HG03159 (cell line): ENCODE measurements at regions not wholly inside any gene's neighbourhood (a gene's known extent, or its start where the extent isn't known, plus 50 kb on each side); places are given as distances from the start of the nearest gene placed in this dataset.

Source experiments
- ATAC-seq: cut with Tn5 transposase; IDR thresholded peaks from one replicate; pipeline ENCODE4 v1.9.1; 2021; ENCODE audit warnings: mild to moderate bottlenecking, moderate library complexity; ENCODE audit not compliant: unreplicated experiment

DNA sequence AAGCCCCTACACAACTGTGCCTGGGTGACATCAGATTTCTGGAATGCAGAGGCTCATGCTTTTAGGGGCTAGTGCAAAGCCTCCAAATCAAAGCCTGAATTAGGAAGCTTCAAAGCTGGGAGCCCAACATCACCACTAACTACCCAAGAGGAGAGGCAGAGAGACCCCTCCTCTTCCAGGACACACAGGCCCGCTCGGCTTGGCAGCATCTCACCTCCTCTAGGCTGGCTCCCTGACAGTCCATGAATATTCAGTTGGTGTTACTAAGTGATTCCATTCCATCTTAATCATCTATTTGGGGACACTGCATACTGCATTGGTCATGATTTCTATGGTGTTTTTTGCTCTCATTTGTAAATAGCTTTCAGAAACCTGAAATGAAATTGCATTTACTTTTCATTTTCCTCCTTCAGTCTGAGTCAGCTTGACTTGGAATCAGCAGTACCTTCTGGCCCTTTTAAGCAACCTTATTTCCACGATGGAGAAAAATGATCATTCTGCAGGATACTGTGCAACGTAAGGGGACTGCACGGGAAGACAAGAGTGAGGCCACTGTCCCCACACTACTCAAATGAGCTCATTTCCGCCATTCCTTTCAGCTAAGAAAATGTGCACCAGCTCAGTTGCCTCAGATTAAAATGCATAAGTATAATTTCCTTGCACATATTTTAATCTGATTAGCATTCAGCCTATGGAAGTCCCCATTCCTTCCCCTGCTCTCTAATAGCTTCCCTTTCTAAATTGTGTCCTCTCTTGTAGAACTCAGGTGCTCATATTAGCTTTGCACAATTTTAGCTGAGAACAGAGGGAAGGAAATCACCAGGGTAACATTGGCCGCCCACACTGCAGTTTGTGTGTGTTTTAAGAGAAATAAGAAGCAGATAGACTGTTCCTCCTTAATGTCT is 219.9 kb downstream of the RFC3 start:
- no peak for ATAC-seq

DNA sequence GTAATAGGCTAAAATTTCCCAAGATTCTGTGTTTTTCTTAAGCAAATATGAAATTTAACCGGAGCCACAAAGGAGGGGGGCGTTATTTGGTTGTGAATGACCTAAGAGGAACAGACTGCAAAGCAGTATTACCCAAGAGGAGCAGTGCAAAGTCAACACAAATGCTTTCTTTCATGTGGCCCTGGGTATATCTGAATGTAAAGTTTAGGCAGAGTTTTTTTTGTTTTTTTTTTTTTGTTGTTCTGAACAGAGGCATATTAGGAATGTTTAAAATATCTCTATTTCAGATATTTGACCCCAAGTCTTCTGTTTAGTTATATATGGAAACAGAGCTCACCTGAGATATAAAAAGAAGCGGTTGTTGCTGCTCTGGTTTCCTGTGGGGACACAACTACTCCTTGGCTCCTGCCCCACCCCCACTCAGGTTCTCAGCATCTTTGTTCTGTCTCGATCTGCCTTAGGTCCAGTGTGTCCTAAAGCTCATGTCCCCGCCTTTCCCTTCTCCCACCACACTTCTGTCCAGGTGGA is 220.7 kb downstream of the RFC3 start:
- no peak for ATAC-seq

DNA sequence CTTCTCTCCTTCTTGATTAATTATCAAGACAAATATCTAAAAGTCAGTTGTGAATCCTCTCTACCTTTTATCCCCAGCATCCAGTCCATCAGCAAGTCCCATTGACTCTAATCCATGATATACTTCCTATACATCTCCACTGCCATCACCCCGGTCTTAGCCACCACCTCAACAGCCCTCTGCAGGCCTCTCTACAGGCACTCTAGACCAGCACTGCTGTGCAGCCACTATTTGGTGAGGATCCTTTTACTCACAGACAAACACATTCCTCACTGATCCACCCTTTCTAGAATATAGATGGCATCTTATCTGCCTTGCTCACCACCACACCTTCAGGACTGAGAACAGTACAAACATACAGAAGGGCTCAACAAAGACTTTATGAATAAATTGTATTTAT is 221.7 kb downstream of the RFC3 start:
- no peak for ATAC-seq

DNA sequence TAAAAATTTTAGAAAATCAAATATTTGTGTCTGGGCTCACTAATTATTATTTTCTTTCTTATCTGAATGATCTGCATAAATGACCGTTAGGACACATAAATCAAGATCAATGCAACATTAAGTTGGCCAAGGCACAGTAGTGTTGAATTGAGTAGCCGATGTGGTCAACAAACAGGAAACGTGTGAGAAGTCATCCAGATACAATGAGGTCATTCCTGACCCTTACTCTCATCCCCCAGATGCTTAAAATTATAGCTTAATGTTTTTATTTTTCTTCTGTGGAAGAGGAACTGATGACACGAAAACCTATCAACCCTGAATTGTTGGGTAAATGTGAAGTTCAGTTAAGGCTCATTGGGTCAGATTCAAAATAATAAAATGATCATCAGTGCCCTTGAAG is 222.9 kb downstream of the RFC3 start:
- ATAC-seq: no peak

DNA sequence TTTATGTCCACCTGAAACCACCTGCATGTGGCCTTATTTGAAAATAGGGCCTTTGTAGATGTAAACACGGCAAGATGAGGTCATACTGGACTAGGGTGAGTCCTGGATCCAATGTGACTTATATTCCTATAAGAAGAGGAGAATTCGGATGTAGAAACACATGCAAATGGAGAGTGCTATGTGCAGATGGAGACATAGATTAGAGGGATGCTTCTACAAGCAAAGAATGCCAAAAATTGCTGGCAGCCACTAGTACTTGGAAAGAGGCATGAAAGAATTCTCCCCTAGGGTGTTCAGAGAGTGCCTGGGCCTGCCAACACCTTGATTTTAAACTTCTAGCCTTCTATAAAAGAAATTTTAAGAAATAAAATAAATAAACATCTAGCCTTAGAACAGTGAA is 226.1 kb downstream of the RFC3 start:
- ATAC-seq: no peak

DNA sequence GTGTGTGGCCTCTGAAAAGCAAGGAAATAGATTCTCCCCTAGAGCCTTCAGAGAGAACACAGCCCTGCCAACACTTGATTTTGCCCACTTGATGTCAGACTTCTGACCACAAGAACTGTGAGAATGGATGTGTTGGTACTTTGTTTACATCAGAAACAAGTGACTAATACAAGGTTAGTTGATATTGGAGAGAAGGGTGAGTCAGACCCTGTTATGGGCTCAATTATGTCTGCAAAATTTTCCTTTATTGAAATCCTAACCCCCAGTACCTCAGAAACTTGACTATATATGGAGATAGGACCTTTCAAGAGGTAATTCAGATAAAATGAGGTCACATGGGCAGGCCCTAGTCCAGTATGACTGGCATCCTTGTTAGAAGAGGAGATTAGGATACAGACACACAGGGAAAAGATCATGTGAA is 226.7 kb downstream of the RFC3 start:
- no peak for ATAC-seq

DNA sequence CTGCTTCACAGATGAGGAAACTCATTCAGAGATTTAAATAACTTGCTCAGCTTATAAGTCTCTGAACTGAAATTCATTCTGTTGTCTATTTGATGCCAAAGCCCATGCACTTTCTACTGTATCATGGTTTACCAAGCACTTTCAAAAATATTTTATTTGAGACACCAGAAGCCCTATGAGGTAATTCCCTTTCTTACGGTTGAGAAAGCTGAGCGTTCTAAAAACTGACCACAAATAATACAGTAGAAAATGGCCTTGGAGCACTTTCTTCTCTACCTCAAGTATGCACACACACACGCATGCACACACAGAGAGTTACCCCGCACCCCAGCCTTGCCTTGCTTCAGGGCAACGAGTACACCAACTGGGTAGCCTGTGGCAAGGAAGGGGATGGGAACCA is 228.5 kb downstream of the RFC3 start:
- ATAC-seq: no peak

DNA sequence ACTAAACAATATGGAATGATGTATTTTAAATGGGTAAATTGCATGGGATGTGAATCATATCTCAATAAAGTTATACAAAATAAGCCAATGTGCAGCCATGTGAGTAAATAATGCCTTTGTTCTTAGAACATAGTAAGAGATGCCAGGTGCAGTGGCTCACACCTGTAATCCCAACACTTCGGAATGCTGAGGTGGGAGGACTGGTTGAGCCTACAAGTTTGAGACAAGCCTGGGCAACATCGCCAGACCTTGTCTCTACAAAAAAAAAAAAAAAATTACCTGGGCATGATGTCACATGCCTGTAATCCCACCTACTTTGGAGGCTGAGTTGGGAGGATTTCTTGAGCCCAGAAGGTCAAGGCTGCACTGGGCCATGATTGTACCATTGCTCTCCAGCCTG is 230.7 kb downstream of the RFC3 start:
- no peak for ATAC-seq

DNA sequence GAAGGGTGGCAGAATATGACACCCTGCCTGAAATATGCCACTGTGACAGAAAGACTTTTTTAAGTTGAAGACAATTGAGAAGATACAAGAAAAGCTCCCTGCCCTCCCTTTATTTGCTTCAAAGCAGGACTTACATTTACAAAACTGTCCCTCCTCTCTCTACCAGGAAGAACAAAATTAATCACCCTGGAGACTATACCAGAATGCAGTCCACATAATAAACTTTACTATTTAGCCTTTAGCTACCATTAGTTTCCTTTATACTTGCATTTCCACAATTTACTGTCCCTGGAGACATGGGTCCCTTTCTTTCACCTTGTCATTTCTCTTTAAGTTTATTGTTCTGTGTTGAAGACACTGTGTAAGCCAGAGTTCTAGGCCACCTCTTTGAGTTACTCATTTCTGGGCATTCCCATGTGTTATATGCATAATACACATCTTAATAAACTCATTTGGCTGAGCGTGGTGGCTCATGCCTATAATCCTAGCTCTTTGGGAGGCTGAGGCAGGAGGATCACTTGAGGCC is 238.8 kb downstream of the RFC3 start:
- ATAC-seq: no peak

DNA sequence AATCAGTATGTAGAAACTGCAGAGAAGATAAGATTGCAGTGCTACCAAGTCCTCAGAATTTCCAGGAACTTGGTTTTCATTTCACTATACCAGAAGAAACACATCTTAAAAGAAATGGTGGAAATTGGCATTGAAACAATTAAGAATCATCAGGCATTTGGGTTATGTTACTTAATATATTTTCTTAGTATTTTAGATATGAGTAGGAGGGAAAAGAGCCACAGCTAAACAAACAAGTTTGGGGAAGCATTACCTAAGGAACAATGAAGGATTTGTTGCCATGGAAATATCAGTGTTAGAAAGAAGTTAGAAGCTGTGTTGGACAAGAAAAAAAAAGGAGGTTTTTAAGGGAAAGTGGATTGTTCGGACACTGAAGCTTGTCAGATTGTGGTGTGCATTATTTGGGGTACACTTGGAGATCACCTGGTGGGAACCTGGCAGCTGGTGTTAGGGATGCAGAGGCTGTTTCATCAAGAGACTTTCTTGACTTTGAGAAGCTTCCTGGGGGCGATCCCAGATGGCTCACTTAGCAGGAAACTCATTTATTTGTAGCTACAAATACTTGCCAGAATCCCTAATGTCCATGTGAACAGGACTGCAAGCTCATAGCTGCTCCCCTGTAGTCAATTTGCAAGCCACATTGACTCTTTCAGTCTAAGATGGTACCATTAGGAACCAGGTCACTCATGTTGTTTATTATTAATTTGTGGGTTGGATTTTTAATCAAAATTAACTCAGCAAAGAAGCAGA is 246.7 kb downstream of the RFC3 start:
- ATAC-seq: no peak

DNA sequence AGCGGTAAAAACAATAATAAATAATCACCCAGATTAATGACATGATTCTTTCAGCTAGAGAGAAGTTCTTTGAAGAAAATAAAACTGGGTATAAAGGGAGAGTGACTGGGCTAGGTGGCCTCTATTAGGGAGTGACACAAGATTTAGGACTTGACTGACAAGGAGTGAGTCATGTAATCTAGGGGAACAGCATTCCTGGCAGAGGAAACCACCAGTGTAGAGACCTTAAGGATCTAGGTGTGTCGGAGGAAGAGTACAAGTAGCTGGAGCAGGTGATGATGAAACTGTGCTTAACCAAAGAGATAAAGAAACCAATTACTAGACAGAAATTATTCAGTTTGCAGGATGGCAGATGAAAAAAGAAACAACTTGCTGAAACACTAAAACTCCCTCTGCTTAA is 248.0 kb downstream of the RFC3 start:
- no peak for ATAC-seq

DNA sequence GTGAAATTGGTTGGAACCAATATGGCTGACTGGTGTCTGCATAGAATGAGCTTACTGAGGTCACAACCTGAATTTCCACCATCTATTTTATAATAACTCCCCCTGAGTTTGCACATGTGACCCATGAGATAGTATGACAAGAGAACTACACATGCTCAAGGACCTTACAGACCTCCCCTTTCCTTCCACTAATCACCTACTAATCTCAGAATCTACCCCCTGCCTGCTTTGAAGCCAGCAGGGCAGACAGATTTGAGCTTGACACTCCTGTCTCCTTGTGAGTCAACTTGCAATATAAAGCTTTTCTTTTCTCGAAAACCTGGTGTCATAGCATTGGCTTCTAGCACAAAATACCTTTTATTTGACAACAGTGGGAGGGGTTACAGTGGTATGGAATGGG is 248.4 kb downstream of the RFC3 start:
- no peak for ATAC-seq

DNA sequence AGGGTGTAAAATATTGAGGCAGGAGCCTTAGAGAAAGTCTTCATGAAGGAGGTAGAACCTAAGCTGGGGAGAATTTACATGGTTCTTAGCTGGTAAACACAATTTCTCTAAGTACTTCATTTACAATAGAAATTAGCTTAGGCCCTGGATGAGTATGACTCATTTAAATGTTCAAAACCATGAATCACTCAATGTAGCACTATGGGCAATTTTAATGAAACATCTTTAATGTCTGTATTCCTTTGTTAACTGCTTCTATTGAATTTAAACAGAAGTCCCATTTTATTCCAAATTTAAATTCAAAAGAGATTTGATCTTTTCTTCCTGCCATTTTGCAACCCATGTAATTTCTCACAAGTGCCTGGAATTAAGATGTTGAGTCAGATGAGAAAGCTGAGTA is 252.1 kb downstream of the RFC3 start:
- ATAC-seq: no peak

DNA sequence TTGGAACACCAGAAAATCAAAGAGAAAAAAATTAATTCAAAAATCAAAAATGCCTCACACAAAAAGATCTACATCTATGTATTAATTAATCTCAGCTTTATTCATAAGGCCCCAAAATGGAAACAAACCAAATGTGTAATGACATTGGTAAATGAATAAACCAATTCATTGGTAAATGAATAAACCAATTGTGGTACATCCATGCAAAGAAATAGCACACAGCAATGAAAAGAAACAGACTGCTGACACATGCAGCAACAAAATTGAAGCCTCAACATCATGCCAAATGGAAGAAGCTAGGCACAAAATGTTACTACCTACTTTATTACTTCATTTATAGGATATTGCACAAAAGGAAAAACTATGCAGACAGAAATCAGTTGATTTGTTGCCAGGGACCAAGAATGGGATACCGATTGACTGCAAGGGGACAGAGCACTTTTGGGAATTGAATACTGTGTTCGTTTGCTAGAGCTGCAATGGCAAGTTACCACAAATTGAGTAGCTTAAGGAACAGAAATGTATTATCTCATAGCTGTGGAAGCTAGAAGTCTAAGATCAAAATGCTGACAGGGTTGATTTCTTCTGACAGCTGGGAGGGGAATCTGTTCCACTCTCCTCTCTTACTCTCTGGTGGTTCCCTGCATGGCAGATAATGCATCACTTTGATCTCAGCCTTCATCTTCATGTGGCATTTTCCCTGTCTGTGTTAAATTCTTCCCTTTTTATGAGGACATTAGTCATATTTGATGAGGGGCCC is 252.8 kb downstream of the RFC3 start:
- no peak for ATAC-seq

DNA sequence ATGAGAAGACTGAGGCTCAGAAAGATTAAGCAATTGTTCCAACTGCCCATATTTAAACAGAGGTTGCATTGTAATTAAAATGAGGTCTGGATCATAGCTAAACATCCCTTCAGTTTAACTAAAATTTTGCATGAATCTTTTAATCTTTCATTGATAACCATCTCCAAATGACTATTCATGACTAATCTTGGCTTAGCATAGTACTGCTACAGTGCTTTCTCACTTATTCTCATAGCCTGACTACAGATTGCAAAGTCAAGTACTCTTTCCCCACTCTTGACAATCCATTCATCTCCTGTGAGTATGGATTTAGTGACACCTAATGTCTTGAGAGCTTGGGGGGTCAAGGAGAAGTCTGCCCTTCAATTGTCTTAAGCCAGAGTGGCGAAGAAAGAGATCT is 258.4 kb downstream of the RFC3 start:
- ATAC-seq: no peak

DNA sequence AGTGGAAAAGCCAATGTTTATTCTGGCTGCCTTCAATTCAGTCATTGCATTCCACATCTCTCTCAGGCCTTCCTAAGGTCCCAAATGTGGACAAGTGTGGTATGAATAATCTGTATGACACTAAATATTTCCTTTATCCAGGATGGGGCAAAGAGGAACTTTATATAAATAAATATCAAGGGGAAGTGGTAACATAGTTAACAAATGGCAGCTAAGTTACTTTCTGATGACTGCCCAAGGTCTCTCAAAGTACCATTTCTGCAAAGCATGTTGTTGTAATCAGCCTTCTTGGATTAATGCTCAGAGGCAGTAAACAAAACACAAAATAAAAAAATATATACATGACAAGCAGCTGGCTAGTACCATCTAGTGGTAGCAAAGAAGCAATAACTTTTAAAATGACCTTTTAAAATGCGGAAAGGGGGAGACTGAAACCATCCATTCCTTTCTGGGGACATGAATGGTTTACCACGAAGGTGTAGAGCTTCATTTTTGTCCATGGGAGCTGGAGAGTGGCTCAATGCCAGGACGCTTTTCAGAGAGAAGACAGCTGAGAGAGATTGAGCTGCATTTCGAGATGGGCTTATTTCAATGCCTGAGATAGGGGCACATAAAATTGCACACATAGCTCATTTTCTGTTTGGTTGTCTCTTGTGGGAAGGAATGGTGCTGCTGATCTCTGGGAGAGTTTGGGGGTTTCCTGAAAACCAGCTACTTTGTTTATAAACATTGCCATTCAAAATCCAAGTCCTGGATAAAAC is 259.2 kb downstream of the RFC3 start:
- ATAC-seq: no peak

DNA sequence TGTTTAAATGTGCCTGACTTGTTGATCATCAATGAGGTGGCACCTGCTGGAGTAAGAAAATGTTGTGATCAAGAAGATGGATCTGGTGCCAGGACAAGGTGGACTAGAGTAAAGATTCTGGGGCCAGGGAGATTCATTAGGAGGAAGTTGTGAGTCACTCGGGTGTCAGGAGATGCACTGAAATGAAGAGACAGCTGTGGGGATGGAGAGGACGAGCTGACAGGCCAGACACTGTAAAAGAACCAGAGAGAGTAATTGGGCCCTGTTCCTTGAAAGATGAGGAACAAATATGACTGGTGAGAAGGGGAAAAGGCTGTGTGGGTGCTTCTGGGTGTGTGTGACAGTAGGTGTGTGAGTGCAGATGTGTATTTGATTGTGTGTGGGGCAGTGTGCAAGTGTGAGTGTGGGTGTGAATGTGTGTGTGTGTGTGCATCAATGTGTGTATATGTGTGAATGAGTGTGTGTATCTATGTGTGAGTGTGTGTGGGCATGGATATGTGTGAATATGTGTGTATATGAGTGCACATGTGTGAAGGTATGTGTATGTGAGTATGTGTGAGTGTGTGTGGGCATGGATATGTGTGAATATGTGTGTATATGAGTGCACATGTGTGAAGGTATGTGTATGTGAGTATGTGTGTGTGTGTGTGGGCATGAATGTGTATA is 260.5 kb downstream of the RFC3 start:
- ATAC-seq: no peak

DNA sequence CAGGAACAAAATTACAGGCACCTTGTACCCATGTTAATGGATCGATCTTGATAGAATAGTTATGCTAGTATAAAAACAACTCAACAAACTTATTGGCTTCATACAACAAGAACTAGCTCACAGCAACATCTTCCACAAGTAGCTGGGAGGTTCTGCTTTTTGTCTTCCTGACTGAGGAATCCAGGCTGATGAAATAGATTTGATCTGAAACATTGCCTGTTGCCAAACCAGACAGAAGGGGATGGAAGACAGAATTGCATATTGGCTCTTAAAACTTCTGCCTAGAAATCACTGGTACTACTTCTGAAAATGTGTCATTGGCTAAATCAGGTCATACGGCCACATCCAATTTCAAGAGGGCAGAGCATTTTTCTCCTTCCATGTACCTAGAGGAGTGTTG is 267.3 kb downstream of the RFC3 start:
- no peak for ATAC-seq

DNA sequence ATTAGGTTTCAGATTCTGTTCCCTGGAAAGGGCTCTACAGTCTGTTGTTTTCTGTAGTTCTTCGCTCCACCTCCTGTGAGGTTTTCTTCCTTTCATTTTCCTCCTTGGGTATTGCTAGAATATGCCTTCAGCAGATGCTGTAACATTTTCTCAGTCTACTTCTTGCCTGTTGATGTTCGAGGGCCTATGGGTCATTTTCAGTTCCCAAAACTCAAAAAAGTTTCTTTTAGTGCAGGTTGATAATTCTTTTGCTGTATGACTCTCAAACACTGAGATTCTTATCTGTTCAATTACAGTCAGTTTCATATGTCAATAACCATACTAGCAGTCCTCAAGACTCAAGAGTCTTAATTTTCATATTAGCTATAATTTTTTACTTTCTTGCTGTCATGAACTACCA is 268.3 kb downstream of the RFC3 start:
- peak; percentile 80 for ATAC-seq

DNA sequence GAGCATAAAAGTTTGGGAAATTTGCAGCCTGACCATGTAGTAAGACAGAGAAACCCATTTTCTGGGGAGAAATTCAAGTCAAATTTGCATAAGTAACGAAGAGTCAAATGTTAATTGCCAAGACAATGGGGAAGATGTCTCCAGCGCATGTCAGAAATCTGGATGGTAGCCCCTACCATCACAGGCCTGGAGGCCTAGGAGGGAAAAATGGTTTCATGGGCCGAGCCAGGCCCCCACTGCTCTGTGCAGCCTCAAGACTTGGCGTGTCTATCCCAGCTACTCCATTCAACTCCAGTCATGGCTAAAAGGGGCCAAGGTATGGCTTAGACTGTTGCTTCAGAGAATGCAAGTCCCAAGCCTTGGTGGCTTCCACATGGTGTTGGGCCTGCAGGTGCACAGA is 269.8 kb downstream of the RFC3 start:
- ATAC-seq: no peak
